Psoas muscle (tissue), 7 donors: ENCODE measurements at regions not wholly inside any gene's neighbourhood (a gene's known extent, or its start where the extent isn't known, plus 50 kb on each side); places are given as distances from the start of the nearest gene placed in this dataset.

Source experiments
- ATAC-seq, 4 donors: fragments of 200-7000 bp; cut with Tn5 transposase; one replicate each; pipeline ENCODE4 v1.9.1; 2020; ENCODE audit warnings: moderate library complexity in 3 of 4, mild to moderate bottlenecking in 2 of 4
- DNase-seq, 2 donors: peaks; one replicate each; pipeline ENCODE4 v3.0.0-alpha.2; 2020
- H3K27ac ChIP-seq: fragments of 200-600 bp; one replicate; pipeline ENCODE4 v1.8.0; 2022
- H3K27me3 ChIP-seq, 3 donors: fragments of 200-600 bp in 1 of 3; one replicate each; pipeline versions ENCODE4 v1.6.1 to v1.8.0; 2013 to 2022; ENCODE audit warnings: low read length in 2 of 3, mild to moderate bottlenecking in 2 of 3, moderate library complexity in 1 of 3; ENCODE audit not compliant: insufficient read depth in 3 of 3
- H3K36me3 ChIP-seq, 2 donors: fragments of 200-600 bp in 1 of 2; one replicate each; pipeline versions ENCODE4 v1.6.1 to v1.8.0; 2013 to 2022; ENCODE audit warnings: low read depth in 1 of 2, mild to moderate bottlenecking in 1 of 2, moderate library complexity in 1 of 2; ENCODE audit not compliant: insufficient read depth in 1 of 2
- H3K4me1 ChIP-seq: fragments of 200-600 bp; one replicate; pipeline ENCODE4 v1.8.0; 2022
- H3K4me3 ChIP-seq: fragments of 200-600 bp; one replicate; pipeline ENCODE4 v1.8.0; 2022; ENCODE audit warnings: mild to moderate bottlenecking
- H3K9me3 ChIP-seq: fragments of 200-600 bp; one replicate; pipeline ENCODE4 v1.8.0; 2022
- CTCF ChIP-seq: fragments of 200-600 bp; IDR thresholded peaks from one replicate; pipeline ENCODE4 v1.8.0; 2022; ENCODE audit warnings: antibody characterized with exemption
- WGBS, 3 donors: extraction: QIAGEN DNeasy Blood & Tissue Kit; methylation state at CpG; one replicate each; pipeline versions ENCODE4 v1.1.6 to v1.1.7; 2013; 5-methylcytosine and 5-hydroxymethylcytosine counted together
- intact Hi-C, 2 donors: fragments of 100-400 bp; cut with DNase I; formaldehyde crosslinking; loops; one replicate each; pipeline versions ENCODE4 v1.11.0 to v1.14.2; 2022
- donor health status: healthy with polysubstance abuse.
- donor health status: DM: no; HTN: no; CAD: no; lungs with moderate emphysema.
- donor health status: Bipolar disorder and iron deficiency.
- donor health status: healthy.
- donor health status: DM: yes; HTN: yes; CAD: no.
- donor health status: DM: no; HTN: no; CAD: no.
- donor health status: DM: yes; HTN: yes; CAD: no.

GRCh38 chr17:52546493-52546892 lies 388.0 kb upstream of the CA10 start:
- ATAC-seq: no peak
- Histone ChIP-seq H3K27me3 (no peaks in the 10 kb centered on the region), H3K9me3 (no peaks in the 10 kb centered on the region), H3K4me3 (no peak overlapping the region), H3K4me1 (no peaks in the 10 kb centered on the region), H3K27ac (no peak overlapping the region), H3K36me3 (no peaks in the 10 kb centered on the region)
- TF ChIP-seq CTCF: no peak
- intact Hi-C loops: no loop called here
- WGBS, 3 donors: 29 to 44% (median 43%) methylated on average over 3 of the region's 3 CpGs
- DNase-seq: no peak

GRCh38 chr17:52537421-52537820 lies 378.9 kb upstream of the CA10 start:
- Histone ChIP-seq H3K4me3 (no peak overlapping the region), H3K4me1 (peaks cover 4% of the 10 kb centered on the region), H3K9me3 (no peaks in the 10 kb centered on the region), H3K27ac (no peak overlapping the region), H3K36me3 (no peaks in the 10 kb centered on the region), H3K27me3 (no peaks in the 10 kb centered on the region)
- intact Hi-C loops: no loop called here
- DNase-seq (no peak), ATAC-seq (no peak)
- WGBS, 3 donors: 21 to 52% (median 24%) methylated on average over 1 of the region's 1 CpG
- no peak for TF ChIP-seq CTCF

- peaks cover 7% of the 10 kb centered on the region for H3K4me1 ChIP-seq
- H3K9me3 ChIP-seq: no peaks in the 10 kb centered on the region
- no peaks in the 10 kb centered on the region for H3K27me3 ChIP-seq
- 21 to 33% (median 21%) methylated on average over 4 of the region's 4 CpGs for WGBS, 3 donors
- ATAC-seq (peak; percentile 58 to 70 (median 66)), DNase-seq (peak; percentile 18 to 59)
- no peak for TF ChIP-seq CTCF
- no peaks in the 10 kb centered on the region for H3K36me3 ChIP-seq
- intact Hi-C loops: no loop called here
- no peak overlapping the region for H3K27ac ChIP-seq
- H3K4me3 ChIP-seq: no peak overlapping the region
Measured at GRCh38 chr17:52536489-52536888, 378.0 kb upstream of the CA10 start.

GRCh38 chr17:52532373-52532772 lies 373.9 kb upstream of the CA10 start:
- H3K4me3 ChIP-seq: no peak overlapping the region
- peak overlapping the region; percentile 42 for H3K27ac ChIP-seq
- WGBS, 3 donors: 15 to 29% (median 28%) methylated on average over 4 of the region's 4 CpGs
- no peaks in the 10 kb centered on the region for H3K9me3 ChIP-seq
- no peaks in the 10 kb centered on the region for H3K27me3 ChIP-seq
- no peak for TF ChIP-seq CTCF
- H3K4me1 ChIP-seq: peaks cover 7% of the 10 kb centered on the region
- intact Hi-C loops: no loop called here
- H3K36me3 ChIP-seq: no peaks in the 10 kb centered on the region
- ATAC-seq: peak in 3 of 4 donors; percentile 38 to 83 (median 71)
- DNase-seq: no peak

GRCh38 chr17:52524096-52524637 lies 365.7 kb upstream of the CA10 start:
- ATAC-seq (no peak), DNase-seq (no peak)
- H3K4me1 ChIP-seq: no peaks in the 10 kb centered on the region
- no peaks in the 10 kb centered on the region for H3K9me3 ChIP-seq
- intact Hi-C loops: no loop called here
- no peak overlapping the region for H3K27ac ChIP-seq
- H3K4me3 ChIP-seq: no peak overlapping the region
- no peaks in the 10 kb centered on the region for H3K36me3 ChIP-seq
- WGBS, 3 donors: 86 to 89% (median 86%) methylated on average over 3 of the region's 3 CpGs
- H3K27me3 ChIP-seq: no peaks in the 10 kb centered on the region
- TF ChIP-seq CTCF: no peak
